HG03103 (cell line): ENCODE measurements at regions not wholly inside any gene's neighbourhood (a gene's known extent, or its start where the extent isn't known, plus 50 kb on each side); places are given as distances from the start of the nearest gene placed in this dataset.
"Not testable (repeated sequence)": the region's sequence is repeated elsewhere in the genome, so short reads cannot be mapped to it uniquely, and the experiment has no call there.

Source experiments
- ATAC-seq: cut with Tn5 transposase; IDR thresholded peaks from one replicate; pipeline ENCODE4 v1.9.1; 2021; ENCODE audit warnings: low read depth; ENCODE audit not compliant: unreplicated experiment

DNA sequence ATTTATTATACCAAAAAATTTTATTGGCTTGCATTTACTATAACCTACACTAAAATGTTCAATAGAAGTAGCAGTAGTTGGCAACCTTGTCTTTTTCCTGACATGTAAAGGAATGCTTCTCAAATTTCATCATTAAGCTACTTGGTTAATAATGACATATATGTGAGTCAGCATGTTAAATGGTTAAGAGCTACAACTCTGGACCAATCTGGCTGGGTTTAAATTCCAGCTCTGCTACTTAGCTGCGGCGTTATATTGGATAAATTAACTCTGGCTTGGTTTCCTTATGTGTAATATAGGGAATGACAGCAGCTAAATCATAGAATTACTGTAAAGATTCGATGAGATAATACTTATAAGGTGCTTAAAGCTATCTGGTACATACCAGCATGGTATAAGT lies 53.7 kb upstream of the OTOGL start:
- ATAC-seq: no peak

DNA sequence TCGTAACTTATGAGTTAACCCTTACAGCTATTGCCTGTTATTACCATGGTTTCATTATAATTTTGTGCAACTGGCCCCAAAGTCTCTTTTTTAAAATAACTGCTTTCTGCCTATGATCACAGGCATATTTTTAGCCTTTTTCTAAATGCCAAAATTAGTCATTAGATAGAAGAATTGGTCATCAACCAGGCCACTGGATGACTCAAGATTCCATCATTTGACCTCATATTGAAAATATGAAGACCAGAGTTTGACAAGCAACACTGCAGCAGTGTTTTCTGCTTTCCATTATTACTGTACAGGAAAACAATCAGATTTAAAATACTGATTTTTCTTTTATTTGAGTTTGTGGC lies 54.7 kb upstream of the OTOGL start:
- ATAC-seq: no peak

DNA sequence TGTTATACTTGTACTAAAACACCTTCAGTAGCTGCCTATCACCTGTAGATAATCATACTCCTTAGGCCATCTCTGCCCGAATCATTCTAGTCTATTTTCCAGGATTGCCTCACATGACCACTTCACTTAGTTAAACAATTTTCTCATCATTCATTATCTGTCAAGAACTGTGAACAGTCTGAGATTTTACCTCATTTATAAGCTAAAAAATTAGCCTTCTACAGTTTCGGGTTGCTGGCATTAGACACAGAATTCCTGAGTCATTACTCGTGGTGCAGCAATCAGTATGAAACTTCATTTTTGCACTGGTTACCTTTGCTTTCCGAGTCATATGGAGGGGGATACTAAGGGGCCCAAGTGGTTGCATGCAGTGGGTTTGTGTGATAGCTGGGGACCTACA lies 57.6 kb upstream of the OTOGL start:
- no peak for ATAC-seq

DNA sequence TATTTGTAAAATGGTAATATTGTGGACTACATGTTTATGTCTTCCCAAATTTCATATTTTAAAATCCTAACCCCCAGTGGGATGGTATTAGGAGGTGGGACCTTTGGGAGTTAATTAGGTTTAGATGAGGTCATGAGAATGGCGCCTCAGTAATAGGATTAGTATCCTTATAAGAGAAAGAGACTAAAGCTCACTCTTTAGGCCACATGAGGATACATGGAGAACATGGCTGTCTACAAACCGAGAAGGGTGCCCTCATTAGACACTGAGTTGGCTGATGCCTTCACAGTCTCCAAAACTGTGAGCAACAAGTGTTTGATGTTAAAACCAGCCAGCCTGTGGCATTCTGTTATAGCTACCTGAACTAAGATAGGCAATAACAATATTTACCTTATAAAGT lies 58.3 kb upstream of the OTOGL start:
- no peak for ATAC-seq

DNA sequence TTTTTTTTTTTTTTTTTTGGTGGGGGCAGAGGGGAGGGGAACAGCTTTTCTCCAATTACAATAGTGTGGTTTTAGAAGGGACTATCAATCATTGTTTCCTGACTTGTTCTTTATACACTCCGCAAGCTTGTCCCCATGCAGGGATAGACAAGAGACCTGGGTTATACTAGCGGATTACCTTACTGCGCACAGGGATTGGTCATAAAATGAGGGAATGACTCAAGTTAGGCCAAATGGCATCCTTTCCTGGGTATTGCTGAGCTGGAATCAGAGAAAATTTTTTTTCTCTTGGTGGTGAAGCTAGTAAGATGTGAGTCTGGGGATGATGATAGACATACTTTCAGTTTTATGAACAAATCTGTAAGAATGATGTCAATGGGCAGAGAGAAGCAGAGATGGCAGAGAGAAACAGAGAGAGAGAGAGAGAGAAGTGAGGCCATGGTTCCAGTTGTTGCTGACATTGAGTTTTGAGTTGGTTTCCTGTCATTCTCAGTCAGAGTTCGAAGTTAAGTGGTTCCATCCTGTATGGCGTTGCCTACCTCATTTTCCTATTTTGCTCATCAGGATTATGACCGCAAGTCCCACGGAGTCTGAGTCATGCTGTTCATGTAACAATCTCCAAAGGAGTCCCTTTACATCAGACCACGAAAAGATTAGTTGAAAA lies 59.1 kb upstream of the OTOGL start:
- ATAC-seq: no peak

DNA sequence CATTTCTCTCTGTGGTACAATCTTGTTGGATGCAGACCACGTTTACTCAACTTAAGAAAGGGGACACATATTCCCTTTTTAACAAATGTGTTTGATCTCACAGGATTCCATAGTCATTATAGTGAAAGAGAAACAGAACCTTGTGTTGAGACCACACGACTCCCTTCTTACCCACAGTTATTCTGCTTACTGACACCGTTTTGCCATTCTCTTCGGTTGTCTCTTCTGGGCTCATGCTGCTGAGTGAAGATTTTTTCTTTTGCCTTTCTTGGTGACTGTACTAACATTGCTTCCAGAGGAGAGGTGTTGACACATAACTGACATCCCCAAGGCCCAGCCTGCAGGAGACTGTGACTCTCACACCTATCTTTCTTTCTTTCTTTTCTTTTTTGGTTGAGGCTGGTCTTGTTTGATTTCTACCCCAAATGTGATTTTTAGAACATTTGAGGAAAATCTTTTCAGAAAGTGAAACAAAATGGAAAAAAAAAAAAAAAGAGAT lies 61.2 kb upstream of the OTOGL start:
- no peak for ATAC-seq

DNA sequence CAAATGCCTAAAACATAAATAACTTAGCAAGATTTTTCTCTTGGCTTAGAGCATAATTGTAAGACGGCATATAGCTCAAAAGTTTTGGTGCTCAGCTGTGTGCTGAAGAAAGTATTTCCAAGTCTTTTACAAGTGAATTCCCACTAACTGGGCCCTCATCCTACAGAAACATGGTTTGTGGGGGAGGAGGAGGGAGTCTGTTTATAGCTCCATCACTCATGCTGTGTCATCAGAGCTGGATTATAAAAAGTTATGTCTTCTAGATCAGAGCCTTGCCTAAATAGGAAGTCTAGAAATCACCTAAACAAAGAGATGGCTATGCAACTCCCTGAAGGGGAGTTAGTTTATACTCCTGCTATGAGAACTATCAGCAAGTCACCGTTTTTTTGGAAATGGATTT lies 65.9 kb upstream of the OTOGL start:
- ATAC-seq: no peak

DNA sequence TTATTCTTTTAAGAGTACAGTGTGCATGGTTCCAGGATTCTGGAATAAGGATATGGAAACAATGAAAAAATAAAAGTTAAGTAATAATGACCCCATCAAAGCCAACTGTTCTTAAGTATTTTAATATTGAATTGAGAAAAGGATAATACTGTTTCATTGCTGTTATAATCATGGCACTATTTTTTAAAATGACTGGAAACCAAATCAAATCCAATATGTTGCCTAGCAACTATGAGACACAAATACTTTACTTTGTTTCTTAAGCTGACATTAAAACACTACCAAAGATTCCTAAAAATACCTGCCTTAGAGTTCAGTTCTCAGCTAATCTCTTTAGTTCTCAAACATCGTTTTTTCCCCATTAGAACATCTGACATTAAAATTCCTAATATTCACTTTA lies 66.4 kb upstream of the OTOGL start:
- no peak for ATAC-seq

DNA sequence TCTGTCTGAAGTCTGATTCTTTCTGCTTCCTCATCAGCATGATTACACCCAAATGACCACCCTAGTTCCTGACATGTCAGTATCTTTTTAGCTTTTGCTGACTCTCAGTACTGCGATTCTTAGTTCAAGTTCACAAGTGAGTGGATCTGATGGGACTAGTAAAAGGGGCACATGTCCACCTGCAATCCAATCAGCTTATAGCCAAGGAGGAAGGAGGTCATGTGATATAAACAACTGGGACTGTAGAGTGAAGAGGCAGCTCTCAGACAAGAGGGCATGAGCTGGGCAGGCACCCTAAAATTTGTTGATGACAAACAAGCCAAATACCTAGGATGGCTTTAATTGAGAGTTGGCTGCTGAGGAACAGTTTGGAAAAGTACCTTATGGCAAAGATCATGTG lies 68.1 kb upstream of the OTOGL start:
- ATAC-seq: no peak

DNA sequence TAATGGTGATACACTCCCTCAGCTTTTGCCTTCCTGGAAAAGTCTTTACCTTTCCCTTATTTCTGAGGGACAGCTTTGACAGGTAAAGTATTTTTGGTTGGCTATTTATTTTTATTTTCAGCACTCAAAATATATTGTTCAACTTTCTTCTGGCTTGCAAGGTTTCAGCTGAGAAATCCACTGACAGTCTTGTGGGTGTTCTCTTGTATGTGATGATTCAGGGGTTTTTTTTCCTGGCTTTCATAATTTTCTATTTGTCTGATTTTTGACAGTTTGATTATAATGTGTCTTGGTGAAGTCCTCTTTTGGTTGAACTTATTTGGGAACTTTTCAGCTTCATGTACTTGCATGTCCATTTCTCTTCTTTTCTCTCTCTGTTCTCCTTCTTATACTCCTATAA lies 73.7 kb upstream of the OTOGL start:
- ATAC-seq: no peak

DNA sequence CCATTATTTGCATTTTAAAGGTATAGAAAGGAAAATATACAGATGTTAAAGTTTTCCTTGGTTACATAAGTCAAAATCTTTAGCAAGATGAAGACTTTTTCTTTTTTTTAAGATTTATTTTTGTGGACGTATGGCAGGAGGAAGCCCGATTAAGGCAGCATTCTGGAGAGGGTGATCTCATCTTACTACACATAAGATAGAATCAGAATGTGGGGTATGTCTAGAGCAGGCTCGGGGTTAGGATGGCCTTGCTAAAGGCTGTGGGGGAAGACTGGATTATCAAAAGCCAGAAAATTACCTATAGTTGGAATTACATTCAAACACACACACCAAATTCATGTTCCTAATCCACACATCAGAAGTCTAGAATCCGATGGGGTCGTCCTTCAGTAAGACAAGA lies 79.6 kb upstream of the OTOGL start:
- no peak for ATAC-seq

DNA sequence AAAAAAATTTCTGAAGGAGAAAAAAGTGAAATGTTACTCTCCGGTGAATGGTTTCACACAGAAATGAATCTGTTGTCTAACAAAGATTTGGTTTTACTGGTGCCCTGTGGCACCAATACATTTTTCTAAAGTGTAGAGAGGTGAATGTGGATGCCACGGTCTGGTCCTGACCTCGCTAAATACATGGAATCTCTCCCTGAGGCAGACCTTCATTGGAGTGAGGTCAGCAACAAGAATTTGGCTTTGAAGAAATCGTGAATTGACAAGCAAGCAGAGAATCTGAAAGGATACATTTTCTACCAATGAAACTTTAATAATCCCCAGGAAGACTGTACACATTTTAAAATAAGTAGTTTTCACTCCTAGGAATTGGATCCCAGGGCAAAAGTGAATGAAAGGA lies 81.2 kb upstream of the OTOGL start:
- ATAC-seq: no peak

DNA sequence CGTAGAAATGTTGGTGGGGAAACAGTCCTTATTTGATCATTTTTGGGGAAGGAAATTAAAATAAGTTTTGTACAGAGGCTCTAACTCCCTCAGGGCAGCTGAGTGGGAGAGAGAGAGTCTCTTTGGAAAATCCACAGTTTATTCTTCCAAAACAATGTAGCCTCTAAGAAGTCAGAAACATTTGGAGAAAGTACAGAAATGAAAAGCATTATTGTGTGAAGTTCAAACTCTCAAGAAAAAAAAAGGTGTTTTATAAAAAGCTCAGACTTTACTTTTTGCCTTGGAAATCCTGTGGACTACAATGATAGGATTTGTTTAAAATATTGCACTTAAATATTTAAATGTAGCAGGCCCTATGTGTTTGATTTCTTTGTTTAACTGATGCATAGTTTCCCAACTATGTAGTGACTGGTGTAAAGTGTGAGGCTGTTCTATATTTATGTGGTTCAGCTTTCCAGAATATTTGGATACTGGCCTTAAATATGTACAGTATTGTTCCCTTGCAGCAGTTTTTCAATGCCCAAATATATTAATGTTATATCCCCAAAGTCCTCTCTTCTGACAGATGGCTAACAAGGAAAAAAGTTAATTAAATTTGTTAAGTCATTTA lies 82.0 kb upstream of the OTOGL start:
- no peak for ATAC-seq

DNA sequence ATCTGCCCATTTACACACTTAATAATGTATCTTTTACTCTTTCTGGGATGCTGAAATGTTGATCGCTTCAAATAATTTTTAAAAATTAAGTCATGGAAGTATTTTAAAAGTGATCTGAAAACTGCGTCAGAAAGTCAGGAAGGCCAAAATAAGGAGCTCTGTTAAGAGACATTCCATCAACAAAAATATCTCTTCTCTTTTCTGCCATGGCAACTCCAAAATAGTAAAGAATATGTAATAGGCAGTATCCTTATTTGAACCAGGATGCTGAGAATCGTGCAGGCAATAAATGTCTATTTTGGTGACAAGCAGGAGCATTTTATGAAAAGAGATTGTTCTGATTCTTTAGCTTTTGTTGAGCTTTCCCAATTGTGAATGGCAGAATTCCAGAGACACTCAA lies 81.8 kb upstream of the PPP1R12A start:
- no peak for ATAC-seq

DNA sequence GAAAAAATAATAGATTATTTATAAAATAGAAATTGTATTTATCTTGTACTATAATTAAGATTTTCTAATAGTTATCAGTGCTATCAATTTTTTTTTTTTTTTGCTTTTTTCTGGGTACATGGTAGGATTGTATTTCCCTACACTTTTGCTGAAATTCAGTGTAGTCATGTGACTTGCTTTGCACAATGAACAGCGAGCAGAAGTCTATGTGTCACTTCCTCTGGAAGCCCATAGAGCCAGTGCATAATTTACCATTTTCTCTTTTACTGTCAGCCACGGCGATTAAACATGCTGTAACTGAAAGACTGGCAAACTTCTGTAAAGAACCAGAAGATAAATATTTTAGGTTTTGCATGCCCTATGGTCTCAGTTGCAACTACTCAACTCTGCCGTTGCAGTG lies 80.8 kb upstream of the PPP1R12A start:
- no peak for ATAC-seq

DNA sequence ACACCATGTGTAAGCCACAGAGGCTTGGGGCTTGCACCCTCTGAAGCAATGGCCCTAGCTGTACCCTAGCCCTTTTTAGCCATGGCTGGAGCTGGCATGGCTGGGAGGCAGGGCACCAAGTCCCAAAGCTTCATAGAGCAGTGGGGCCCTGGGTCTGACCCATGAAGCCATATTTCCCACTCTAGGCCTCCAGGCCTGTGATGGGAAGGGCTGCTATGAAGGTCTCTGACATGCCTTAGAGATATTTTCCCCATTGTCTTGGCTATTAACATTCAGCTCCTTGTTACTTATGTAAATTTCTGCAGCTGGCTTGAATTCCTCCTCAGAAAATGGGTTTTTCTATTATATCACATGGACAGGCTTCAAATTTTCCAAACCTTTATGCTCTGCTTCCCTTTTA lies 68.8 kb upstream of the PPP1R12A start:
- not testable (repeated sequence) for ATAC-seq

DNA sequence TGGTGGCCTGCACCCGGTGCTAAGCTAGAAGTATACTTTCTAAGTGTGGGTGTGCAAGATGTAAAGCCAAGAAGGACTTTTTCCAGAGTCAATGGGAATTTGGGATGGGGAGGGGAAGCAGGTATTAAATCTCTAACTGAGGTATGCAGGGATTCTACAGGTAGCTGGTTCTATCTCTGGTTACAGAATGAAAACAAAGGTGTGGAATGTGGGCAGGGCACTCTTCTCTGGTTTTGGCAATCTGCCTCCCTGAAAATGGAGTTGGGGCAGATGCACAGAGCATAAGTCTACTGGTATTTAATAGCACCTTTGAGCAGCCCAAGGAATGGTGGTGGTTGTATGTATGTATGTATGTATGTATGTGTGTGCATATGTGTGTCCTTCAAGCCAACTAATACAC lies 66.7 kb upstream of the PPP1R12A start:
- ATAC-seq: no peak

DNA sequence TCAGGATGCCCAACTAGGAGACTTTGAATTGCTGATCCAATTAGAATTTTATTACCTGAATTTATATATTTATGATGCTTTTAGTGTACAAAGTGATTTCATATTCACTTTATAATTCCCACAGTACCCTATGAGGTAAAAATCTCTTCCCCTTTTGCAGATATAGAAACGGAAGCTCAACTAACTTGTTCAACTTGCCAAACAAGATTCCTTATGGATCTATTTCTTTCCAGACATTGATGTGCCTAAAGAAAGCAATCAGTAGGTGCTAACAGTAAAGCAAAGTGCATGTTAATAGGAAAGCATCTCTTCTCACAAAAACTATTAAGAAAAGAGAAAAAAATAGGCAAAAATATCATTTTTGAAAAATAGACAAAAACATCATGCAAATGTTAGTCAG lies 65.9 kb upstream of the PPP1R12A start:
- no peak for ATAC-seq

DNA sequence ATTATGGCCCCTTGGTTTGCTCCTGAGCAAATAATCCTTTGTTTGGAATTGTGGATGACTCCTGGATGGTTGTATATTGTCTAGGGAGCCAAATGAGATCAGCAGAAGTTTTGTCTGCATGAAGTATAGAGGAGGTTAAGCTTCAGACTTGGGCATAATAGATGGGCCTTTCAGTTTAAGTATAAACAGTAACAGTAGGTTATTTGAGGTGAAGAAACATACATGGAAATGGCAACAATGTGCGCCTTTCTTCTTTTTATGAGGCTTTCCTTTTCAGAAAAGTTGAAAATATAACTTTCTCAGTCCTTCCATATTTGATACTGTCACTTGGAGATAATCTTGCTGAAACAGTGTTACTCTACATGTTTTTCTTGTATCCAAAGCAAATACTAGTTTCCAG lies 63.7 kb upstream of the PPP1R12A start:
- no peak for ATAC-seq

DNA sequence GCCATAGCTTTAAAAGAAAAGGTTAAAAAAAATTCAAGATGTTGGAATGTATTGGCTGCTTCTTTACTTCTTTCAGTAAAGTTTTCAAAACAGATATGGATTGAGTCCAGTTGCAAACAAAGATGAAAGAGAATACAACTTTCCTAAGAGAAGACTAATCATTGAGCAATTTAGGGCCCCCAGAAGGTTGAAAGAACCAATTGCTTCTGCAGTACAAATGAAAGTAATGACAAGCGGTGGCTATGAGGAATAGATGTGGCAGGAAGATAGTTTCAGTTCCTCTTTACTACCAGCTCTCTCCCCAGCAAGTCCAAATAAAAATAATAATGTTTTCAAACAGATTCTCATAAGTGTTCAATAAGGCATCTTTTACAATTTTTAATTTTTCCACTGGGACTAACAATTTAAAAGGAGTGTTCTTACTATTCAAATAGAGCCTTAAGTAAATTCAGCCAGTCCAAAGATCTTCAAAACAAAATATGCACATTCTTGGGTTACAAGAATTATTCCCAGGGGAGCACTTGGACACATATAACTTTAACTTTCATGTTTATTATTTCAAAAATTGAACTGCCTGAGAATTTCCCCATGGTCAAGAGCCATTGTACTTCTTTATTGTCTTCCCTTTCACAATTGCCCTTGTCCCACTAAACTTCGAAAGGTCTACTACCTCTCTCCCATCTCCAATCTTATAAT lies 62.3 kb upstream of the PPP1R12A start:
- peak; percentile 100 for ATAC-seq

DNA sequence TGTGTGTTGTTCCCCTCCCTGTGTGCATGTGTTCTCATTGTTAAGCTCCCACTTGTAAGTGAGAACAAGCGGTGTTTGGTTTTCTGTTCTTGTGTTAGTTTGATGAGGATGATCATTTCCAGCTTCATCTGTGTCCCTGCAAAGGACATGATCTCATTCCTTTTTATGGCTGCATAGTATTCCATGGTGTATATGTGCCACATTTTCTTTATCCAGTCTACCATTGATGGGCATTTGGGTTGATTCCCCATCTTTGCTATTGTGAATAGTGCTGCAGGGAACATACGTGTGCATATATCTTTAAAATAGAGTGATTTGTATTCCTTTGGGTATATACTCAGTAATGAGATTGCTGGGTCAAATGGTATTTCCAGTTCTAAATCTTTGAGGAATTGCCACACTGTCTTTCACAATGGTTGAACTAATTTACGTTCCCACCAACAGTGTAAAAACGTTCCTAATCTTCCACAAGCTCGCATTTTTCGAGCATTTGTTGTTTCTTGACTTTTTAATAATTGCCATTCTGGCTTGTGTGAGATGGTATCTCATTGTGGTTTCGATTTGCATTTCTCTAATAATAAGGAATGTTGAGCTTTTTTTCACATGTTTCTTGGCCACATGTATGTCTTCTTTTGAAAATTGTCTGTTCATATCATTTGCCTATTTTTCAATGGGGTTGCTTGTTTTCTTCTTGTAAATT lies 60.6 kb upstream of the PPP1R12A start:
- ATAC-seq: not testable (repeated sequence)
